ENCODE measurements at regions not wholly inside any gene's neighbourhood (a gene's known extent, or its start where the extent isn't known, plus 50 kb on each side); places are given as distances from the start of the nearest gene placed in this dataset.

GRCh38 chr5:120982351-120982750 is 518.3 kb downstream of the PRR16 start:
- no peaks in the 10 kb centered on the region for H3K4me1 ChIP-seq (ENCODE audit: insufficient read depth, low read length)
- no peaks in the 10 kb centered on the region for H3K9me3 ChIP-seq (ENCODE audit: low read depth, low read length)
- no peak overlapping the region for H3K4me3 ChIP-seq (ENCODE audit: insufficient read depth, low read length)
- DNase-seq (ENCODE audit: insufficient read length, low spot score, missing footprints): peak; percentile 11
- no peak overlapping the region for H2AFZ ChIP-seq (ENCODE audit: low read length)
- no peaks in the 10 kb centered on the region for H3K36me3 ChIP-seq (ENCODE audit: insufficient read depth, low read length)
- H3K27ac ChIP-seq (ENCODE audit: low read depth, low read length): no peak overlapping the region
- no peaks in the 10 kb centered on the region for H4K20me1 ChIP-seq (ENCODE audit: insufficient read depth, low read length)
- H3K79me2 ChIP-seq (ENCODE audit: insufficient read depth, low read length): no peaks in the 10 kb centered on the region
- H3K27me3 ChIP-seq (ENCODE audit: insufficient read depth, low read length): no peaks in the 10 kb centered on the region
- H3K4me2 ChIP-seq (ENCODE audit: insufficient read depth, low read length): no peak overlapping the region
- no peak for TF ChIP-seq CTCF (IDR thresholded peaks at IDR 0.05; ENCODE audit: extremely low read depth, low read depth, low read length)

GRCh38 chr5:120985526-120985925 is 521.4 kb downstream of the PRR16 start:
- no peaks in the 10 kb centered on the region for H3K79me2 ChIP-seq (ENCODE audit: insufficient read depth, low read length)
- DNase-seq (ENCODE audit: insufficient read length, low spot score, missing footprints): no peak
- H3K4me2 ChIP-seq (ENCODE audit: insufficient read depth, low read length): no peak overlapping the region
- H3K9me3 ChIP-seq (ENCODE audit: low read depth, low read length): no peaks in the 10 kb centered on the region
- no peaks in the 10 kb centered on the region for H3K27me3 ChIP-seq (ENCODE audit: insufficient read depth, low read length)
- H3K27ac ChIP-seq (ENCODE audit: low read depth, low read length): no peak overlapping the region
- H3K36me3 ChIP-seq (ENCODE audit: insufficient read depth, low read length): no peaks in the 10 kb centered on the region
- H3K4me3 ChIP-seq (ENCODE audit: insufficient read depth, low read length): no peak overlapping the region
- H2AFZ ChIP-seq (ENCODE audit: low read length): no peak overlapping the region
- no peaks in the 10 kb centered on the region for H4K20me1 ChIP-seq (ENCODE audit: insufficient read depth, low read length)
- no peak for TF ChIP-seq CTCF (IDR thresholded peaks at IDR 0.05; ENCODE audit: extremely low read depth, low read depth, low read length)
- no peaks in the 10 kb centered on the region for H3K4me1 ChIP-seq (ENCODE audit: insufficient read depth, low read length)

- H3K27me3 ChIP-seq (ENCODE audit: insufficient read depth, low read length): no peaks in the 10 kb centered on the region
- no peak overlapping the region for H3K4me2 ChIP-seq (ENCODE audit: insufficient read depth, low read length)
- DNase-seq (ENCODE audit: insufficient read length, low spot score, missing footprints): no peak
- no peaks in the 10 kb centered on the region for H3K4me1 ChIP-seq (ENCODE audit: insufficient read depth, low read length)
- no peaks in the 10 kb centered on the region for H3K9me3 ChIP-seq (ENCODE audit: low read depth, low read length)
- TF ChIP-seq CTCF (IDR thresholded peaks at IDR 0.05; ENCODE audit: extremely low read depth, low read depth, low read length): no peak
- H3K27ac ChIP-seq (ENCODE audit: low read depth, low read length): no peak overlapping the region
- no peak overlapping the region for H3K4me3 ChIP-seq (ENCODE audit: insufficient read depth, low read length)
- H2AFZ ChIP-seq (ENCODE audit: low read length): no peak overlapping the region
- no peaks in the 10 kb centered on the region for H4K20me1 ChIP-seq (ENCODE audit: insufficient read depth, low read length)
- no peaks in the 10 kb centered on the region for H3K36me3 ChIP-seq (ENCODE audit: insufficient read depth, low read length)
- H3K79me2 ChIP-seq (ENCODE audit: insufficient read depth, low read length): no peaks in the 10 kb centered on the region
These were observed 524.4 kb downstream of the PRR16 start for GRCh38 chr5:120988491-120988890.

- TF ChIP-seq CTCF (IDR thresholded peaks at IDR 0.05; ENCODE audit: extremely low read depth, low read depth, low read length): no peak
- Histone ChIP-seq H3K27ac (ENCODE audit: low read depth, low read length) (no peak overlapping the region), H3K4me1 (ENCODE audit: insufficient read depth, low read length) (no peaks in the 10 kb centered on the region), H3K9me3 (ENCODE audit: low read depth, low read length) (no peaks in the 10 kb centered on the region), H3K27me3 (ENCODE audit: insufficient read depth, low read length) (no peaks in the 10 kb centered on the region), H2AFZ (ENCODE audit: low read length) (no peak overlapping the region), H3K36me3 (ENCODE audit: insufficient read depth, low read length) (no peaks in the 10 kb centered on the region), H3K79me2 (ENCODE audit: insufficient read depth, low read length) (no peaks in the 10 kb centered on the region), H3K4me3 (ENCODE audit: insufficient read depth, low read length) (no peak overlapping the region), H3K4me2 (ENCODE audit: insufficient read depth, low read length) (no peak overlapping the region), H4K20me1 (ENCODE audit: insufficient read depth, low read length) (no peaks in the 10 kb centered on the region)
- DNase-seq (ENCODE audit: insufficient read length, low spot score, missing footprints): no peak
These were observed 524.8 kb downstream of the PRR16 start for GRCh38 chr5:120988941-120989340.

All from osteoblast (primary cell).